ENCODE measurements at regions not wholly inside any gene's neighbourhood (a gene's known extent, or its start where the extent isn't known, plus 50 kb on each side); places are given as distances from the start of the nearest gene placed in this dataset.

DNA sequence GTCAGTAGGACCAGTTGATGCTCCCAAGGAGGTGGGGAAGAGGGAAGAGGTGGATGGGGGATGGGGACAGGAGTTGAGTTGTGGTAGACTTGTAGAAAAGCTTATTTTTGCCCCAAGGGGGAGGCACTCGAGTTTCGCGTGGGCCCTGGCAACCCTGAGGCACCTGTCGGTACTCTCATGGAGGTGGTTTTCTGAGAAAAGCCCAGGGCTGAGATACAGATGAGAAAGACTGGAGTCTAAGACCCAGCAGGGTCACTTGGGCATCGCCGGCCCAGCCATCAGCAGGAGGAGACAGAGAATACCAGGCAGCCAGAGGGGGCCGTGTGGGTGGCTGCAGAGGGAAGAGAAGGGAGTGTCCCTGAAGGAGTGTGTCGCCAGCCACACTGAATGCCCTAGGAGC, 57.7 kb upstream of the HPCAL1 start:
- no peak for TF ChIP-seq POLR2A (IDR thresholded peaks at IDR 0.05)
- TF ChIP-seq, protein P1, sequence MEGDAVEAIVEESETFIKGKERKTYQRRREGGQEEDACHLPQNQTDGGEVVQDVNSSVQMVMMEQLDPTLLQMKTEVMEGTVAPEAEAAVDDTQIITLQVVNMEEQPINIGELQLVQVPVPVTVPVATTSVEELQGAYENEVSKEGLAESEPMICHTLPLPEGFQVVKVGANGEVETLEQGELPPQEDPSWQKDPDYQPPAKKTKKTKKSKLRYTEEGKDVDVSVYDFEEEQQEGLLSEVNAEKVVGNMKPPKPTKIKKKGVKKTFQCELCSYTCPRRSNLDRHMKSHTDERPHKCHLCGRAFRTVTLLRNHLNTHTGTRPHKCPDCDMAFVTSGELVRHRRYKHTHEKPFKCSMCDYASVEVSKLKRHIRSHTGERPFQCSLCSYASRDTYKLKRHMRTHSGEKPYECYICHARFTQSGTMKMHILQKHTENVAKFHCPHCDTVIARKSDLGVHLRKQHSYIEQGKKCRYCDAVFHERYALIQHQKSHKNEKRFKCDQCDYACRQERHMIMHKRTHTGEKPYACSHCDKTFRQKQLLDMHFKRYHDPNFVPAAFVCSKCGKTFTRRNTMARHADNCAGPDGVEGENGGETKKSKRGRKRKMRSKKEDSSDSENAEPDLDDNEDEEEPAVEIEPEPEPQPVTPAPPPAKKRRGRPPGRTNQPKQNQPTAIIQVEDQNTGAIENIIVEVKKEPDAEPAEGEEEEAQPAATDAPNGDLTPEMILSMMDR (IDR thresholded peaks at IDR 0.05) = no peak
